ENCODE measurements at regions not wholly inside any gene's neighbourhood (a gene's known extent, or its start where the extent isn't known, plus 50 kb on each side); places are given as distances from the start of the nearest gene placed in this dataset.
"Not testable (repeated sequence)": the region's sequence is repeated elsewhere in the genome, so short reads cannot be mapped to it uniquely, and the experiment has no call there.

GRCh38 chr15:87668768-87669564 is 587.6 kb downstream of the NTRK3 start:
- H3K4me1 ChIP-seq (ENCODE audit: control insufficient read depth in 1 of 2, insufficient read depth in 2 of 2, low read length in 2 of 2); intact Hi-C loops (cut with micrococcal nuclease); H2AFZ ChIP-seq (ENCODE audit: low read depth, low read length, poor library complexity, severe bottlenecking); H3K79me2 ChIP-seq (ENCODE audit: insufficient read depth, low read length); CTCF ChIA-PET; H3K27ac ChIP-seq (ENCODE audit: low read depth, low read length); H3K9me2 ChIP-seq (ENCODE audit: insufficient read depth); H3K4me2 ChIP-seq (ENCODE audit: low read length); DNase-seq (ENCODE audit: low read depth, low spot score); ATAC-seq; H4K20me1 ChIP-seq (ENCODE audit: insufficient read depth); H3K4me3 ChIP-seq (replicated peaks in 1 of 2; ENCODE audit: low read depth in 1 of 2, low read length in 2 of 2); BruUV-seq (replicated peaks); H3K9ac ChIP-seq (ENCODE audit: low read length); RAD21 ChIA-PET (ENCODE audit: low non-redundant PET in 1 of 2, low total read pairs in 2 of 2, uncharacterized antibody in 2 of 2, unreplicated experiment in 2 of 2); POLR2A ChIA-PET; H3K27me3 ChIP-seq (ENCODE audit: insufficient read depth, low read length); H3K36me3 ChIP-seq (ENCODE audit: control insufficient read depth in 1 of 2, insufficient read depth in 2 of 2, low read length in 2 of 2): not testable (repeated sequence)
- H3K9me3 ChIP-seq (ENCODE audit: control insufficient read depth in 1 of 2, insufficient read depth in 1 of 2, low read depth in 1 of 2, low read length in 2 of 2), result peaks cover 0 to 30% of the 10 kb centered on the region in 2 experiments; a peak in 2 of 4 replicates

GRCh38 chr15:87667643-87668042 is 588.9 kb downstream of the NTRK3 start:
- Histone ChIP-seq H3K9me2 (ENCODE audit: insufficient read depth) (no peaks in the 10 kb centered on the region), H3K79me2 (ENCODE audit: insufficient read depth, low read length) (no peaks in the 10 kb centered on the region), H2AFZ (ENCODE audit: low read depth, low read length, poor library complexity, severe bottlenecking) (no peak overlapping the region), H3K9me3 (ENCODE audit: control insufficient read depth in 1 of 2, insufficient read depth in 1 of 2, low read depth in 1 of 2, low read length in 2 of 2) (peaks cover 0 to 28% of the 10 kb centered on the region in 2 experiments; a peak in 1 of 4 replicates), H3K4me3 (replicated peaks in 1 of 2; ENCODE audit: low read depth in 1 of 2, low read length in 2 of 2) (no peak overlapping the region), H3K36me3 (ENCODE audit: control insufficient read depth in 1 of 2, insufficient read depth in 2 of 2, low read length in 2 of 2) (no peaks in the 10 kb centered on the region), H3K4me1 (ENCODE audit: control insufficient read depth in 1 of 2, insufficient read depth in 2 of 2, low read length in 2 of 2) (no peaks in the 10 kb centered on the region), H3K27me3 (ENCODE audit: insufficient read depth, low read length) (no peaks in the 10 kb centered on the region), H3K27ac (ENCODE audit: low read depth, low read length) (no peak overlapping the region), H4K20me1 (ENCODE audit: insufficient read depth) (no peaks in the 10 kb centered on the region), H3K9ac (ENCODE audit: low read length) (no peak overlapping the region), H3K4me2 (ENCODE audit: low read length) (no peak overlapping the region)
- BruUV-seq (replicated peaks), result no TSS peak
- TF ChIP-seq RAD21 (IDR thresholded peaks at IDR 0.05; ENCODE audit: low read depth) (no peak), POLR2AphosphoS5 (IDR thresholded peaks at IDR 0.05; ENCODE audit: low read depth, low read length) (no peak), SIN3A (IDR thresholded peaks at IDR 0.05; ENCODE audit: low read depth) (no peak), CBX3 (IDR thresholded peaks at IDR 0.05; ENCODE audit: low read depth) (no peak), FOSL1 (IDR thresholded peaks at IDR 0.05; ENCODE audit: low read depth) (no peak), EGR1 (IDR thresholded peaks at IDR 0.05; ENCODE audit: low read depth) (no peak), CEBPB (IDR thresholded peaks at IDR 0.05; ENCODE audit: low read depth) (no peak), YY1 (IDR thresholded peaks at IDR 0.05; ENCODE audit: extremely low read depth, insufficient replicate concordance, low read depth, low read length) (no peak), MAX (IDR thresholded peaks at IDR 0.05) (no peak), ATF3 (IDR thresholded peaks at IDR 0.05) (no peak), POLR2A (IDR thresholded peaks at IDR 0.05; ENCODE audit: borderline replicate concordance, extremely low read depth, insufficient read depth, insufficient read length) (no peak), SRF (IDR thresholded peaks at IDR 0.05; ENCODE audit: low read depth) (no peak), REST (IDR thresholded peaks at IDR 0.05; ENCODE audit: low read depth) (no peak), SP1 (IDR thresholded peaks at IDR 0.05; ENCODE audit: low read depth) (no peak), ZBTB33 (IDR thresholded peaks at IDR 0.05; ENCODE audit: extremely low read depth, insufficient replicate concordance, low read length) (no peak)
- ChIA-PET RAD21 (ENCODE audit: low non-redundant PET in 1 of 2, low total read pairs in 2 of 2, uncharacterized antibody in 2 of 2, unreplicated experiment in 2 of 2) (no interaction called here), POLR2A (no interaction called here), CTCF (no interaction called here)
- ATAC-seq (no peak), DNase-seq (ENCODE audit: low read depth, low spot score) (no peak)
- intact Hi-C loops (cut with micrococcal nuclease), result no loop called here
